Thyroid gland (tissue), 4 donors: ENCODE measurements at regions not wholly inside any gene's neighbourhood (a gene's known extent, or its start where the extent isn't known, plus 50 kb on each side); places are given as distances from the start of the nearest gene placed in this dataset.

Experiments used
- CTCF ChIP-seq, 6 experiments: fragments of 200-600 bp in 3 of 6; fragments of 450-650 bp in 3 of 6; sonication (generic) in 3 of 6; IDR thresholded peaks; one replicate each; pipeline ENCODE4 v1.5.1; 2016 to 2019; ENCODE audit warnings: antibody characterized with exemption in 6 of 6, mild to moderate bottlenecking in 2 of 6, inconsistent platforms in 1 of 6, moderate library complexity in 1 of 6
- POLR2A ChIP-seq, 2 donors: fragments of 450-650 bp; IDR thresholded peaks; one replicate each; pipeline ENCODE4 v1.6.1; 2017; ENCODE audit warnings: antibody characterized with exemption in 2 of 2, mild to moderate bottlenecking in 2 of 2, moderate library complexity in 1 of 2

GRCh38 chr18:41004324-41004723 is 950.7 kb upstream of the PIK3C3 start:
- TF ChIP-seq CTCF (IDR thresholded peaks at IDR 0.05) (no peak), POLR2A (IDR thresholded peaks at IDR 0.05) (no peak)
